ENCODE measurements at regions not wholly inside any gene's neighbourhood (a gene's known extent, or its start where the extent isn't known, plus 50 kb on each side); places are given as distances from the start of the nearest gene placed in this dataset.

DNA sequence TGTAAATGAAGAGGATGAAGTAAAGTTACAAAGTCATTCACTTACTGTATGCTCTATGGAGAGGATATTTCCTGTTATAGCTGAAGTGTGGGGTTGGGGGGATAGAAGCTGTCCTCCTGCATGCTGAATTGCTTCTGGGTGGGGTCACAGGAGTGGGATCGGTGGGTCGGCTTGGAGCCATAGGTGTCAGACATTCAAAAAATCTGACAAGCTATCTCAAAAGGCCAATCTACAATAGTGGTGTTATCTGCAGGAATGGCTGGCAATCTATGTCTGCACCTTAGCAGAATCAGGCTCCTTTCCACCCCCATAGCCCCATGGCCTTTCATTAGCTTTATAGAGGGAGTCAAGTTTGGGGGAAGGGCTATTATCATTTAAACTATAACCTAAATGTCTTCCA, 104.9 kb downstream of the ABCC12 start:
- Histone ChIP-seq H3K27me3 (ENCODE audit: insufficient read depth, poor library complexity, severe bottlenecking) (no peaks in the 10 kb centered on the region), H3K4me3 (replicated peaks; ENCODE audit: insufficient read depth, low read length) (no peak overlapping the region), H3K27ac (replicated peaks) (no peak overlapping the region)
- TF ChIP-seq, protein P1, sequence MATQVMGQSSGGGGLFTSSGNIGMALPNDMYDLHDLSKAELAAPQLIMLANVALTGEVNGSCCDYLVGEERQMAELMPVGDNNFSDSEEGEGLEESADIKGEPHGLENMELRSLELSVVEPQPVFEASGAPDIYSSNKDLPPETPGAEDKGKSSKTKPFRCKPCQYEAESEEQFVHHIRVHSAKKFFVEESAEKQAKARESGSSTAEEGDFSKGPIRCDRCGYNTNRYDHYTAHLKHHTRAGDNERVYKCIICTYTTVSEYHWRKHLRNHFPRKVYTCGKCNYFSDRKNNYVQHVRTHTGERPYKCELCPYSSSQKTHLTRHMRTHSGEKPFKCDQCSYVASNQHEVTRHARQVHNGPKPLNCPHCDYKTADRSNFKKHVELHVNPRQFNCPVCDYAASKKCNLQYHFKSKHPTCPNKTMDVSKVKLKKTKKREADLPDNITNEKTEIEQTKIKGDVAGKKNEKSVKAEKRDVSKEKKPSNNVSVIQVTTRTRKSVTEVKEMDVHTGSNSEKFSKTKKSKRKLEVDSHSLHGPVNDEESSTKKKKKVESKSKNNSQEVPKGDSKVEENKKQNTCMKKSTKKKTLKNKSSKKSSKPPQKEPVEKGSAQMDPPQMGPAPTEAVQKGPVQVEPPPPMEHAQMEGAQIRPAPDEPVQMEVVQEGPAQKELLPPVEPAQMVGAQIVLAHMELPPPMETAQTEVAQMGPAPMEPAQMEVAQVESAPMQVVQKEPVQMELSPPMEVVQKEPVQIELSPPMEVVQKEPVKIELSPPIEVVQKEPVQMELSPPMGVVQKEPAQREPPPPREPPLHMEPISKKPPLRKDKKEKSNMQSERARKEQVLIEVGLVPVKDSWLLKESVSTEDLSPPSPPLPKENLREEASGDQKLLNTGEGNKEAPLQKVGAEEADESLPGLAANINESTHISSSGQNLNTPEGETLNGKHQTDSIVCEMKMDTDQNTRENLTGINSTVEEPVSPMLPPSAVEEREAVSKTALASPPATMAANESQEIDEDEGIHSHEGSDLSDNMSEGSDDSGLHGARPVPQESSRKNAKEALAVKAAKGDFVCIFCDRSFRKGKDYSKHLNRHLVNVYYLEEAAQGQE (IDR thresholded peaks at IDR 0.05; ENCODE audit: insufficient replicate concordance, low read depth) = no peak
- TF ChIP-seq, protein P2, sequence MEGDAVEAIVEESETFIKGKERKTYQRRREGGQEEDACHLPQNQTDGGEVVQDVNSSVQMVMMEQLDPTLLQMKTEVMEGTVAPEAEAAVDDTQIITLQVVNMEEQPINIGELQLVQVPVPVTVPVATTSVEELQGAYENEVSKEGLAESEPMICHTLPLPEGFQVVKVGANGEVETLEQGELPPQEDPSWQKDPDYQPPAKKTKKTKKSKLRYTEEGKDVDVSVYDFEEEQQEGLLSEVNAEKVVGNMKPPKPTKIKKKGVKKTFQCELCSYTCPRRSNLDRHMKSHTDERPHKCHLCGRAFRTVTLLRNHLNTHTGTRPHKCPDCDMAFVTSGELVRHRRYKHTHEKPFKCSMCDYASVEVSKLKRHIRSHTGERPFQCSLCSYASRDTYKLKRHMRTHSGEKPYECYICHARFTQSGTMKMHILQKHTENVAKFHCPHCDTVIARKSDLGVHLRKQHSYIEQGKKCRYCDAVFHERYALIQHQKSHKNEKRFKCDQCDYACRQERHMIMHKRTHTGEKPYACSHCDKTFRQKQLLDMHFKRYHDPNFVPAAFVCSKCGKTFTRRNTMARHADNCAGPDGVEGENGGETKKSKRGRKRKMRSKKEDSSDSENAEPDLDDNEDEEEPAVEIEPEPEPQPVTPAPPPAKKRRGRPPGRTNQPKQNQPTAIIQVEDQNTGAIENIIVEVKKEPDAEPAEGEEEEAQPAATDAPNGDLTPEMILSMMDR (IDR thresholded peaks at IDR 0.05; ENCODE audit: insufficient read depth, low read length) = no peak
- no peak for TF ChIP-seq GABPA (IDR thresholded peaks at IDR 0.05; ENCODE audit: low read depth)
- no peak for TF ChIP-seq SPI1 (IDR thresholded peaks at IDR 0.05; ENCODE audit: borderline replicate concordance, low read depth)
- TF ChIP-seq POLR2AphosphoS5 (IDR thresholded peaks at IDR 0.05; ENCODE audit: low read depth) = no peak
- DNase-seq (ENCODE audit: low read depth in 1 of 2, low spot score in 1 of 2) = no peak

DNA sequence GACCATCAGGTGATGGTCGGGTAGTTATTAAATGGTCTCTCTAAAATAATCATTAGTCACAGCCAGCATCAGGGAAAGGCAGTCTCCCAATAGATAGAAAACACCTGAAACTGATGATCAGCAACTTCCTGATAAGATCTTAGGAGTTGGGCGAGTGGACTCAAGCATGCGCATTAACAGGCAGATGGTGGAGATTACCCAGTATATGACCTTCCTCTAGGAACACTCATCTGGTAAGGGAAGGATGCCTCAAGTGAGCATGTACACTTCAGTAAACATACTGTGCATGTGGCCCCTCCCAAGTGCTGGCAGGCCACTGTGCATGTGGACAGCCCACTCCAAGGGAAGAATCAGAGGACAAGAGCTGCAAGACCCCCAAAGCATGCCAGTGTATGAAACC, 105.9 kb downstream of the ABCC12 start:
- Histone ChIP-seq H3K4me3 (replicated peaks; ENCODE audit: insufficient read depth, low read length) (no peak overlapping the region), H3K27ac (replicated peaks) (no peak overlapping the region), H3K27me3 (ENCODE audit: insufficient read depth, poor library complexity, severe bottlenecking) (no peaks in the 10 kb centered on the region)
- no peak for TF ChIP-seq SPI1 (IDR thresholded peaks at IDR 0.05; ENCODE audit: borderline replicate concordance, low read depth)
- DNase-seq (ENCODE audit: low read depth in 1 of 2, low spot score in 1 of 2) = no peak

DNA sequence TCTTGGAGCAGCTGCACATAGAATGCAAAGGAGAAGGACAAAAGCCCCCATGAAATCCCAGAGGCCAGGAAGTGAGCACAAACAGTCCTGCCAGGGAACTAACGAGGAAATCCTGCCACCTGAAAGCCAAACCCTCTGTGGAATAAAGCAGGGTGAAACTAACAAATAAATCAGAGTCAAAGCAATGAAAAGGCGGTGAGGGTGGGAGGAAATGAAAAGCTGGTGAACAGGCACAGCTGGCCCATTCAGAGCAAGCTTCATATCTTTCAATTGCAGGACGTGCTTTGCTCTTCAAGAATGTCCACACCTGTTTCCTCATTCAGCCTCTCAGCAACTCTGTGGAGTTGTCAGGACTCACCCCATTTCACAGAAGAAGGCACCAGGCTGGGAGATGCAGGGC, 108.1 kb downstream of the ABCC12 start:
- Histone ChIP-seq H3K4me3 (replicated peaks; ENCODE audit: insufficient read depth, low read length) (no peak overlapping the region), H3K27ac (replicated peaks) (no peak overlapping the region), H3K27me3 (ENCODE audit: insufficient read depth, poor library complexity, severe bottlenecking) (no peaks in the 10 kb centered on the region)
- TF ChIP-seq, protein P1 (IDR thresholded peaks at IDR 0.05; ENCODE audit: insufficient replicate concordance, low read depth) = no peak
- TF ChIP-seq GABPA (IDR thresholded peaks at IDR 0.05; ENCODE audit: low read depth) (no peak), SPI1 (IDR thresholded peaks at IDR 0.05; ENCODE audit: borderline replicate concordance, low read depth) (no peak), POLR2AphosphoS5 (IDR thresholded peaks at IDR 0.05; ENCODE audit: low read depth) (no peak)
- TF ChIP-seq, protein P2 (IDR thresholded peaks at IDR 0.05; ENCODE audit: insufficient read depth, low read length) = no peak
- DNase-seq (ENCODE audit: low read depth in 1 of 2, low spot score in 1 of 2) = no peak

DNA sequence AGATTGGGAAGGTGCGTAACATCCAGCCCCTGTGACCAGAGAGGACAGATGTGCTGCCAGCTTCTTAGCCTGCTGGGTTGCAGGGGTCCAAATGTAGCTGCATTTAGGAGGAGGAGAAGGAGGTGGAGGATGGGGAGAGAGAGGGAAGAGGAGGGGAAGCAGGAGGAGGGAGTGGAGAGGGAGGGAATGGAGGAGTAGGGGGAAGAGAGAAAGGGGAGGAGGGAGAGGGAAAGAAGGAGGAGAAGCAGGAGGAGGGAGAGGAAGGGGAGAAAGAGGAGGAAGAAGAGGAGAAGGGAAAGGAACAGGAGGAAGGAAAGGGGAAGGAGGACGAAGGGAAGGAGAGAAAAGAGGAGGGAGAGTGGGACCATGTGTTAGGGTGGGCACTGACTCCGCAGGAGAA, 108.6 kb downstream of the ABCC12 start:
- Histone ChIP-seq H3K27ac (replicated peaks) (no peak overlapping the region), H3K27me3 (ENCODE audit: insufficient read depth, poor library complexity, severe bottlenecking) (no peaks in the 10 kb centered on the region), H3K4me3 (replicated peaks; ENCODE audit: insufficient read depth, low read length) (no peak overlapping the region)
- no peak for DNase-seq (ENCODE audit: low read depth in 1 of 2, low spot score in 1 of 2)
- TF ChIP-seq POLR2AphosphoS5 (IDR thresholded peaks at IDR 0.05; ENCODE audit: low read depth) = no peak
- TF ChIP-seq GABPA (IDR thresholded peaks at IDR 0.05; ENCODE audit: low read depth) = no peak
- TF ChIP-seq, protein P2 (IDR thresholded peaks at IDR 0.05; ENCODE audit: insufficient read depth, low read length) = no peak
- TF ChIP-seq SPI1 (IDR thresholded peaks at IDR 0.05; ENCODE audit: borderline replicate concordance, low read depth) = no peak
- TF ChIP-seq, protein P1 (IDR thresholded peaks at IDR 0.05; ENCODE audit: insufficient replicate concordance, low read depth) = no peak
